ENCODE measurements at regions not wholly inside any gene's neighbourhood (a gene's known extent, or its start where the extent isn't known, plus 50 kb on each side); places are given as distances from the start of the nearest gene placed in this dataset.

GRCh38 chr17:68731465-68731864, 130.3 kb upstream of the FAM20A start:
- no peaks in the 10 kb centered on the region for H3K27me3 ChIP-seq
- no peak overlapping the region for H3K27ac ChIP-seq
- 54 to 79% (median 66%) methylated on average over 4 of the region's 4 CpGs for WGBS, 5 donors
- H3K36me3 ChIP-seq: no peaks in the 10 kb centered on the region
- DNase-seq: no peak
- H3K9me3 ChIP-seq: no peaks in the 10 kb centered on the region
- intact Hi-C loops (cut with DNase I; ENCODE audit: low total_unique reads): no loop called here
- no peak overlapping the region for H3K4me3 ChIP-seq
- TF ChIP-seq, protein P1, sequence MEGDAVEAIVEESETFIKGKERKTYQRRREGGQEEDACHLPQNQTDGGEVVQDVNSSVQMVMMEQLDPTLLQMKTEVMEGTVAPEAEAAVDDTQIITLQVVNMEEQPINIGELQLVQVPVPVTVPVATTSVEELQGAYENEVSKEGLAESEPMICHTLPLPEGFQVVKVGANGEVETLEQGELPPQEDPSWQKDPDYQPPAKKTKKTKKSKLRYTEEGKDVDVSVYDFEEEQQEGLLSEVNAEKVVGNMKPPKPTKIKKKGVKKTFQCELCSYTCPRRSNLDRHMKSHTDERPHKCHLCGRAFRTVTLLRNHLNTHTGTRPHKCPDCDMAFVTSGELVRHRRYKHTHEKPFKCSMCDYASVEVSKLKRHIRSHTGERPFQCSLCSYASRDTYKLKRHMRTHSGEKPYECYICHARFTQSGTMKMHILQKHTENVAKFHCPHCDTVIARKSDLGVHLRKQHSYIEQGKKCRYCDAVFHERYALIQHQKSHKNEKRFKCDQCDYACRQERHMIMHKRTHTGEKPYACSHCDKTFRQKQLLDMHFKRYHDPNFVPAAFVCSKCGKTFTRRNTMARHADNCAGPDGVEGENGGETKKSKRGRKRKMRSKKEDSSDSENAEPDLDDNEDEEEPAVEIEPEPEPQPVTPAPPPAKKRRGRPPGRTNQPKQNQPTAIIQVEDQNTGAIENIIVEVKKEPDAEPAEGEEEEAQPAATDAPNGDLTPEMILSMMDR (IDR thresholded peaks at IDR 0.05): no peak
- no peak for TF ChIP-seq POLR2AphosphoS5 (IDR thresholded peaks at IDR 0.05)
- TF ChIP-seq POLR2A (IDR thresholded peaks at IDR 0.05): no peak
- no peak for TF ChIP-seq EP300 (IDR thresholded peaks at IDR 0.05)
- peaks cover 4 to 21% (median 12%) of the 10 kb centered on the region in 4 donors for H3K4me1 ChIP-seq

DNA sequence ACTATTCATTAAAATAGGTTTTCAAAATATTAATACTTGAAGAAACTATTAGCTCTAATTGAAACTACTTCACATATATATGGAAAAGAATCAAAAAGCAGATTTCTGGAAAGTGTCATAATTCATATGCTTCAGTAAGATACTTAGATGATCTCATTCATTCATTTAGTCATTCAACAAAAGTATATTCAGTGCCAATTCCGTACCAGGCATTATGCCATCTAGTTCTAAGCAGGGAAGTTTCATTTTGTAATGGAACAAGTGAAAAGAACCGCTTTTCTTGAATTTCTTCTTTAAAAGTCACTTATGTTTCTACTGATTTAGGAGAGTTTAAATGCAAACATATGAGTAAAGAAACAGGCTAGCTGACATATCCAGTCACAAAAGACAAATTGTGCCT, 118.3 kb upstream of the FAM20A start:
- DNase-seq: no peak
- H3K4me1 ChIP-seq: no peaks in the 10 kb centered on the region
- no peaks in the 10 kb centered on the region for H3K36me3 ChIP-seq
- H3K27me3 ChIP-seq: no peaks in the 10 kb centered on the region
- intact Hi-C loops (cut with DNase I; ENCODE audit: low total_unique reads): no loop called here
- WGBS, 5 donors: 77 to 85% (median 82%) methylated on average over 2 of the region's 2 CpGs
- H3K9me3 ChIP-seq: no peaks in the 10 kb centered on the region
- no peak overlapping the region for H3K27ac ChIP-seq
- H3K4me3 ChIP-seq: no peak overlapping the region
- no peak for TF ChIP-seq POLR2A (IDR thresholded peaks at IDR 0.05)
- TF ChIP-seq EP300 (IDR thresholded peaks at IDR 0.05): no peak
- no peak for TF ChIP-seq POLR2AphosphoS5 (IDR thresholded peaks at IDR 0.05)
- TF ChIP-seq, protein P1 (IDR thresholded peaks at IDR 0.05): no peak

DNA sequence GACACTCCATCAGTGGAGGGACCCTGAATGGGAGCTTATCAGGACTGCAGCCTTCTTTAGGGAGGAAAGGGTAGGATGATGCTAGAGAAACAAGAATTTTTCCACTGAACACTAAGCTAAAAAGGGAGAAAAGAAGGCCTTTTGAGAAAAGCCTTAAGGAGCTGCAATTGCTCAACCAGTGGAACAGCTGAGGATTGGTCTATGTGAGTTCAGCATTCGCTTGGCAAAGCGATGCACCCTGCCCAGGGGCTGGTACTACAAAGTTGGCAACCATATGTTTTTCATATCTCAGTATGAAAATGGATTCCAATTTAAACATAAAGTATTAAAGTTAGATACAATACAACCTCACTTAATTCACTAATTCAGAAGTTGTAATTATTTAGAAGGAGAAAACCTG, 117.8 kb upstream of the FAM20A start:
- Histone ChIP-seq H3K27me3 (no peaks in the 10 kb centered on the region), H3K9me3 (no peaks in the 10 kb centered on the region), H3K27ac (no peak overlapping the region), H3K36me3 (no peaks in the 10 kb centered on the region), H3K4me1 (no peaks in the 10 kb centered on the region), H3K4me3 (no peak overlapping the region)
- intact Hi-C loops (cut with DNase I; ENCODE audit: low total_unique reads): no loop called here
- 88 to 98% (median 93%) methylated on average over 2 of the region's 2 CpGs for WGBS, 5 donors
- TF ChIP-seq, protein P1 (IDR thresholded peaks at IDR 0.05): no peak
- TF ChIP-seq POLR2A (IDR thresholded peaks at IDR 0.05): no peak
- TF ChIP-seq POLR2AphosphoS5 (IDR thresholded peaks at IDR 0.05): no peak
- no peak for TF ChIP-seq EP300 (IDR thresholded peaks at IDR 0.05)
- DNase-seq: no peak

DNA sequence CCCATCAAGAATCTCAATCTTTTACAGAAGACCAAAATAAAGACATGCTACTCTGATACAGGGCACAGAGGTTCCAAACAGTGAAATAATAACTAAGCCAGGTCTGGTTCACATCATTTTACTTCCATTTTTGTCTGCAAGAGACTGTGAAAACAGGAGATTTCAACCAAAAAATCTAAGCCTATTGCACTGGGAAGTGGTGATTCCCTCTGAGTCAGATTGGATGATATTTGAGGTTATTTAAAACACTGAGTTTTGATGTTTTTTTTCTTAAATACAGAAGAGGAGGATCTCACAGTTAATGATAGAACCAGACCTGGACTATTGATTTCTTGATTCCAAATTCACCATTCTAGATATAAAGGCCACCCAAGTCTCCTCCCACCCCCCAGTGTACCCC, 117.3 kb upstream of the FAM20A start:
- no peak overlapping the region for H3K27ac ChIP-seq
- intact Hi-C loops (cut with DNase I; ENCODE audit: low total_unique reads): no loop called here
- no peaks in the 10 kb centered on the region for H3K36me3 ChIP-seq
- no peak for DNase-seq
- H3K4me1 ChIP-seq: no peaks in the 10 kb centered on the region
- no peaks in the 10 kb centered on the region for H3K27me3 ChIP-seq
- TF ChIP-seq EP300 (IDR thresholded peaks at IDR 0.05): no peak
- TF ChIP-seq, protein P1 (IDR thresholded peaks at IDR 0.05): no peak
- TF ChIP-seq POLR2A (IDR thresholded peaks at IDR 0.05): no peak
- TF ChIP-seq POLR2AphosphoS5 (IDR thresholded peaks at IDR 0.05): no peak
- no peaks in the 10 kb centered on the region for H3K9me3 ChIP-seq
- no peak overlapping the region for H3K4me3 ChIP-seq

Data from stomach (tissue), 8 donors.